Glutamatergic neuron (in vitro differentiated cells): ENCODE measurements at regions not wholly inside any gene's neighbourhood (a gene's known extent, or its start where the extent isn't known, plus 50 kb on each side); places are given as distances from the start of the nearest gene placed in this dataset.

Source experiments
- DNase-seq: peaks from one replicate; pipeline ENCODE4 v3.0.0; 2022
- H3K27ac Mint-ChIP-seq: one replicate; pipeline ENCODE4 v1.8.0; 2020; ENCODE audit warnings: mild to moderate bottlenecking, mixed read lengths, inconsistent platforms; ENCODE audit not compliant: unreplicated experiment
- H3K27me3 Mint-ChIP-seq: one replicate; pipeline ENCODE4 v1.8.0; 2020; ENCODE audit warnings: mild to moderate bottlenecking, moderate library complexity, mixed read lengths, inconsistent platforms; ENCODE audit not compliant: unreplicated experiment
- H3K36me3 Mint-ChIP-seq: one replicate; pipeline ENCODE4 v1.8.0; 2020; ENCODE audit warnings: mild to moderate bottlenecking, mixed read lengths, inconsistent platforms; ENCODE audit not compliant: unreplicated experiment
- H3K4me1 Mint-ChIP-seq: one replicate; pipeline ENCODE4 v1.8.0; 2020; ENCODE audit warnings: mild to moderate bottlenecking, low read depth, mixed read lengths, inconsistent platforms; ENCODE audit not compliant: unreplicated experiment
- H3K4me3 Mint-ChIP-seq: one replicate; pipeline ENCODE4 v1.8.0; 2020; ENCODE audit warnings: mild to moderate bottlenecking, mixed read lengths, inconsistent platforms; ENCODE audit not compliant: unreplicated experiment
- H3K9me3 Mint-ChIP-seq: one replicate; pipeline ENCODE4 v1.8.0; 2020; ENCODE audit warnings: mild to moderate bottlenecking, moderate library complexity, mixed read lengths, inconsistent platforms; ENCODE audit not compliant: unreplicated experiment
- CTCF ChIP-seq: fragments of 200-600 bp; sonication (generic); IDR thresholded peaks from one replicate; pipeline ENCODE4 v1.5.0; 2021; ENCODE audit not compliant: partially characterized antibody, unreplicated experiment

- no peak overlapping the region for H3K27ac Mint-ChIP-seq
- no peak overlapping the region for H3K4me3 Mint-ChIP-seq
- DNase-seq: no peak
- H3K9me3 Mint-ChIP-seq: peaks cover under 1% of the 10 kb centered on the region
- no peaks in the 10 kb centered on the region for H3K4me1 Mint-ChIP-seq
- H3K36me3 Mint-ChIP-seq: no peaks in the 10 kb centered on the region
- H3K27me3 Mint-ChIP-seq: no peaks in the 10 kb centered on the region
- no peak for TF ChIP-seq CTCF
Measured at GRCh38 chr11:8740129-8740528, 57.5 kb downstream of the RPL27A start.

- Mint-ChIP-seq H3K36me3 (no peaks in the 10 kb centered on the region), H3K27me3 (peaks cover 2% of the 10 kb centered on the region), H3K4me3 (no peak overlapping the region), H3K27ac (no peak overlapping the region), H3K4me1 (no peaks in the 10 kb centered on the region), H3K9me3 (no peaks in the 10 kb centered on the region)
- no peak for DNase-seq
- no peak for TF ChIP-seq CTCF
Measured at GRCh38 chr11:8744423-8744822, 61.8 kb downstream of the RPL27A start.

DNA sequence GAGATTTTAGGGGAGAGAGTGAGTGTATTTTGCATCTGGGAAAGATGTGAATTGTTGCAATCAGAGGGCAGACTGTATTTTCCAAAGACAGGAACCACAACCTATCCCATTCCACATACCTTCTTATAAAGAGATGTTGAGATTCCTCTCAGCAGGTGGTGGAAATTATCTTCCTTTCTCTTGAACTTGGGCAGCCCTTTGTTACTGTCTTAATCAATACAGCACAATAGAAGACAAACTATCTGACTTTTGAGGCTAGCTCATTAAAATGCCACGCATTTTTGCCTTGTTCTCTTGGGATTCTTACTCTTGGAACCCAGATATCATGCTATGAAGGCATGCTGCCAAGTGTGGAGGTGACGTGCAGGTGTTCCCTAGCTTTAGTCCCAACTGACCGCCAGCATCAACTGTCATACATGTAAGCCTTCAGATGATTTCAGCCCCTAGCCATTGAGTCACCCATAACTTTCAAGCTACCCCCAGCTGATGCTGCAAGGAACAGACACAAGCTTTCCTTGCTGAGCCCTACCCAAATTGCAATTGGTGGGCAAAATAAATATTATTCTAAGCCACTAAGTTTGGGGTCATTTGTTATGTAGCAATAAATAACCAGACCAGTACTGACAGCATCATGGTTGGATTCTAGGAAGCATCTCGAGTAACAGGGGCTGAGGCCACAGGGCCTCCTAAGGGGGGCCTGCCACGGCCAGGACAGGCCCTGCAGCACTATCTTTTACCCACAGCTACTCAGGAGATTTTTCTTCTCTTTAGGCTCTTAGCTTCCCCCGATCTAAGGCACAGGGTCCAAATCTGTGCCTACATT lies 63.0 kb downstream of the RPL27A start:
- no peaks in the 10 kb centered on the region for H3K36me3 Mint-ChIP-seq
- no peaks in the 10 kb centered on the region for H3K4me1 Mint-ChIP-seq
- no peak for DNase-seq
- TF ChIP-seq CTCF: no peak
- no peak overlapping the region for H3K27ac Mint-ChIP-seq
- H3K4me3 Mint-ChIP-seq: no peak overlapping the region
- H3K9me3 Mint-ChIP-seq: no peaks in the 10 kb centered on the region
- H3K27me3 Mint-ChIP-seq: peaks cover 2% of the 10 kb centered on the region

GRCh38 chr11:8746331-8746974 lies 63.9 kb downstream of the RPL27A start:
- Mint-ChIP-seq H3K4me3 (no peak overlapping the region), H3K9me3 (no peaks in the 10 kb centered on the region), H3K4me1 (no peaks in the 10 kb centered on the region), H3K36me3 (no peaks in the 10 kb centered on the region), H3K27ac (no peak overlapping the region), H3K27me3 (peaks cover 2% of the 10 kb centered on the region)
- TF ChIP-seq CTCF: no peak
- no peak for DNase-seq

DNA sequence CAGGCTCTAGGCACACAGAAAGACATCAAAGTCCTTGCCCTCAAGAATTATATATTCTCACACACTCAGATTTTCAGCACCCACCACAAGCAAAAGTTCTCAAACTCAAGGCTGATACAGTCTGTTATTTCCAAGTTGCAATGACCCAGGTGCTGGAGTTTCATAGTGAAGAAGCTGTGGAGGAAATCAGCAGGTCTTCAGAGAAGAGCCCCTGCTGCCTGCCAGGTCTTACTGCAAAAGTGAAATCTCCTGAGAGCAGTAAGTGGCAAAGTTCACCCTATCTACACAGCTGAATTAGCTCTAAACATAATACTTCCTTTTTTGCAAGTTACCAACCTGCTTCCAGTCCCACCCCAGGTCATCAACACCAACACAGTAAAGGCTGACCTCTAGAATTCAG lies 64.6 kb downstream of the RPL27A start:
- no peaks in the 10 kb centered on the region for H3K9me3 Mint-ChIP-seq
- no peaks in the 10 kb centered on the region for H3K36me3 Mint-ChIP-seq
- no peak overlapping the region for H3K4me3 Mint-ChIP-seq
- H3K27ac Mint-ChIP-seq: no peak overlapping the region
- TF ChIP-seq CTCF: no peak
- H3K4me1 Mint-ChIP-seq: no peaks in the 10 kb centered on the region
- peaks cover 2% of the 10 kb centered on the region for H3K27me3 Mint-ChIP-seq
- DNase-seq: no peak
